Liver (tissue), 3 donors: ENCODE measurements at regions not wholly inside any gene's neighbourhood (a gene's known extent, or its start where the extent isn't known, plus 50 kb on each side); places are given as distances from the start of the nearest gene placed in this dataset.

Experiments used
- GABPA ChIP-seq, 2 donors: IDR thresholded peaks in 1 of 2; conservative IDR thresholded peaks in 1 of 2; 2 replicates each; pipeline ENCODE4 v1.6.1; 2016; ENCODE audit warnings: antibody characterized with exemption in 2 of 2, mild to moderate bottlenecking in 1 of 2, moderate library complexity in 1 of 2
- JUND ChIP-seq, 2 donors: IDR thresholded peaks; 2 replicates each; pipeline ENCODE4 v1.6.1; 2016; ENCODE audit warnings: antibody characterized with exemption in 2 of 2
- SP1 ChIP-seq: IDR thresholded peaks from 2 replicates; pipeline ENCODE4 v1.6.1; 2018; ENCODE audit warnings: antibody characterized with exemption, mild to moderate bottlenecking
- TAF1 ChIP-seq: conservative IDR thresholded peaks from 2 replicates; pipeline ENCODE4 v1.6.1; 2016; ENCODE audit warnings: antibody characterized with exemption, mild to moderate bottlenecking
- YY1 ChIP-seq: IDR thresholded peaks from 2 replicates; pipeline ENCODE4 v1.6.1; 2016; ENCODE audit warnings: antibody characterized with exemption, mild to moderate bottlenecking
- TF ChIP-seq, protein P1 (sequence below): fragments of 150-350 bp; IDR thresholded peaks from 2 replicates; pipeline ENCODE4 v1.5.1; 2017; ENCODE audit warnings: improper control_type of control experiment, low read depth, low read length; ENCODE audit not compliant: missing input control
- TF ChIP-seq, protein P2 (sequence below): IDR thresholded peaks from 2 replicates; pipeline ENCODE4 v1.6.1; 2016; ENCODE audit warnings: antibody characterized with exemption, mild to moderate bottlenecking
- donor health status: healthy.
- donor health status: healthy.

DNA sequence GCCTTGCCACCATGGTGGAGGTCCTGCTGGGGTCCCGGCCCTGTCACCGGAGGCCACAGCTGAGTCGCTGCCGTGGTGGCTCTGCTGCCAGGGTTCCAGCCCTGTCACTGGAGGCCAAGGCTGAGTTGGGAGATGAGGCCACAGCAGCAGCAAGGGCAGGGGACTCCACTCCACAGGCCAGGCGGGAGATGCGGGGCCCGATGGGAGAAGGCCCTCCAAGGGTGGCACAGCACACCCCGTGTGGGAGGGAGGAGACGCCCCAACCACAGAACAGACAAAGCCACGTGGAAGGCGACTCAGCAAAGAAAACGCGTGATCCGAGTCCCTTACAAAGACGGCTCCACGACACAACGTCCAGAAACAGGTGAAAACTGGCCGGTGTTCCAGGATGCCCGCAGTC, 159.3 kb downstream of the BRD1 start:
- TF ChIP-seq, protein P1, sequence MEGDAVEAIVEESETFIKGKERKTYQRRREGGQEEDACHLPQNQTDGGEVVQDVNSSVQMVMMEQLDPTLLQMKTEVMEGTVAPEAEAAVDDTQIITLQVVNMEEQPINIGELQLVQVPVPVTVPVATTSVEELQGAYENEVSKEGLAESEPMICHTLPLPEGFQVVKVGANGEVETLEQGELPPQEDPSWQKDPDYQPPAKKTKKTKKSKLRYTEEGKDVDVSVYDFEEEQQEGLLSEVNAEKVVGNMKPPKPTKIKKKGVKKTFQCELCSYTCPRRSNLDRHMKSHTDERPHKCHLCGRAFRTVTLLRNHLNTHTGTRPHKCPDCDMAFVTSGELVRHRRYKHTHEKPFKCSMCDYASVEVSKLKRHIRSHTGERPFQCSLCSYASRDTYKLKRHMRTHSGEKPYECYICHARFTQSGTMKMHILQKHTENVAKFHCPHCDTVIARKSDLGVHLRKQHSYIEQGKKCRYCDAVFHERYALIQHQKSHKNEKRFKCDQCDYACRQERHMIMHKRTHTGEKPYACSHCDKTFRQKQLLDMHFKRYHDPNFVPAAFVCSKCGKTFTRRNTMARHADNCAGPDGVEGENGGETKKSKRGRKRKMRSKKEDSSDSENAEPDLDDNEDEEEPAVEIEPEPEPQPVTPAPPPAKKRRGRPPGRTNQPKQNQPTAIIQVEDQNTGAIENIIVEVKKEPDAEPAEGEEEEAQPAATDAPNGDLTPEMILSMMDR: no peak
- no peak for TF ChIP-seq GABPA (IDR thresholded peaks at IDR 0.05 in 1 of 2, conservative IDR thresholded peaks at IDR 0.05 in 1 of 2)
- no peak for TF ChIP-seq JUND (IDR thresholded peaks at IDR 0.05)
- TF ChIP-seq TAF1: no peak
- TF ChIP-seq SP1: no peak
- TF ChIP-seq, protein P2, sequence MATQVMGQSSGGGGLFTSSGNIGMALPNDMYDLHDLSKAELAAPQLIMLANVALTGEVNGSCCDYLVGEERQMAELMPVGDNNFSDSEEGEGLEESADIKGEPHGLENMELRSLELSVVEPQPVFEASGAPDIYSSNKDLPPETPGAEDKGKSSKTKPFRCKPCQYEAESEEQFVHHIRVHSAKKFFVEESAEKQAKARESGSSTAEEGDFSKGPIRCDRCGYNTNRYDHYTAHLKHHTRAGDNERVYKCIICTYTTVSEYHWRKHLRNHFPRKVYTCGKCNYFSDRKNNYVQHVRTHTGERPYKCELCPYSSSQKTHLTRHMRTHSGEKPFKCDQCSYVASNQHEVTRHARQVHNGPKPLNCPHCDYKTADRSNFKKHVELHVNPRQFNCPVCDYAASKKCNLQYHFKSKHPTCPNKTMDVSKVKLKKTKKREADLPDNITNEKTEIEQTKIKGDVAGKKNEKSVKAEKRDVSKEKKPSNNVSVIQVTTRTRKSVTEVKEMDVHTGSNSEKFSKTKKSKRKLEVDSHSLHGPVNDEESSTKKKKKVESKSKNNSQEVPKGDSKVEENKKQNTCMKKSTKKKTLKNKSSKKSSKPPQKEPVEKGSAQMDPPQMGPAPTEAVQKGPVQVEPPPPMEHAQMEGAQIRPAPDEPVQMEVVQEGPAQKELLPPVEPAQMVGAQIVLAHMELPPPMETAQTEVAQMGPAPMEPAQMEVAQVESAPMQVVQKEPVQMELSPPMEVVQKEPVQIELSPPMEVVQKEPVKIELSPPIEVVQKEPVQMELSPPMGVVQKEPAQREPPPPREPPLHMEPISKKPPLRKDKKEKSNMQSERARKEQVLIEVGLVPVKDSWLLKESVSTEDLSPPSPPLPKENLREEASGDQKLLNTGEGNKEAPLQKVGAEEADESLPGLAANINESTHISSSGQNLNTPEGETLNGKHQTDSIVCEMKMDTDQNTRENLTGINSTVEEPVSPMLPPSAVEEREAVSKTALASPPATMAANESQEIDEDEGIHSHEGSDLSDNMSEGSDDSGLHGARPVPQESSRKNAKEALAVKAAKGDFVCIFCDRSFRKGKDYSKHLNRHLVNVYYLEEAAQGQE: no peak
- no peak for TF ChIP-seq YY1
